Tibial nerve (tissue), 3 donors: ENCODE measurements at regions not wholly inside any gene's neighbourhood (a gene's known extent, or its start where the extent isn't known, plus 50 kb on each side); places are given as distances from the start of the nearest gene placed in this dataset.

Experiments used
- CTCF ChIP-seq, 5 experiments: fragments of 200-600 bp in 3 of 5; fragments of 450-650 bp in 2 of 5; sonication (generic) in 3 of 5; IDR thresholded peaks; one replicate each; pipeline ENCODE4 v1.5.1; 2016 to 2019; ENCODE audit warnings: antibody characterized with exemption in 5 of 5, mild to moderate bottlenecking in 3 of 5, moderate library complexity in 2 of 5
- POLR2A ChIP-seq, 2 donors: fragments of 450-650 bp; IDR thresholded peaks; one replicate each; pipeline ENCODE4 v1.6.1; 2017; ENCODE audit warnings: antibody characterized with exemption in 2 of 2, mild to moderate bottlenecking in 2 of 2, moderate library complexity in 2 of 2

- no peak for TF ChIP-seq POLR2A (IDR thresholded peaks at IDR 0.05)
- no peak for TF ChIP-seq CTCF (IDR thresholded peaks at IDR 0.05)
These were observed 248.8 kb upstream of the NEBL start for GRCh38 chr10:21145751-21146435.
